Upper lobe of right lung (tissue), 1 donor: ENCODE measurements at regions not wholly inside any gene's neighbourhood (a gene's known extent, or its start where the extent isn't known, plus 50 kb on each side); places are given as distances from the start of the nearest gene placed in this dataset.

Experiments
- ATAC-seq: fragments of 200-7000 bp; cut with Tn5 transposase; one replicate; pipeline ENCODE4 v1.9.1; 2020; ENCODE audit warnings: mild to moderate bottlenecking, moderate library complexity
- DNase-seq: peaks from one replicate; pipeline ENCODE4 v3.0.0-alpha.2; 2020
- H3K27ac ChIP-seq: fragments of 200-600 bp; one replicate; pipeline ENCODE4 v1.8.0; 2022
- H3K27me3 ChIP-seq: fragments of 200-600 bp; one replicate; pipeline ENCODE4 v1.8.0; 2022; ENCODE audit warnings: mild to moderate bottlenecking
- H3K36me3 ChIP-seq: fragments of 200-600 bp; one replicate; pipeline ENCODE4 v1.8.0; 2022
- H3K4me1 ChIP-seq: fragments of 200-600 bp; one replicate; pipeline ENCODE4 v1.8.0; 2022
- H3K4me3 ChIP-seq: fragments of 200-600 bp; one replicate; pipeline ENCODE4 v1.8.0; 2022; ENCODE audit warnings: mild to moderate bottlenecking
- H3K9me3 ChIP-seq: fragments of 200-600 bp; one replicate; pipeline ENCODE4 v1.8.0; 2022
- intact Hi-C: fragments of 100-400 bp; cut with DNase I; formaldehyde crosslinking; loops from one replicate; pipeline ENCODE4 v1.11.0; 2022
- TF ChIP-seq, protein P1 (sequence below): fragments of 200-600 bp; IDR thresholded peaks from one replicate; pipeline ENCODE4 v1.8.0; 2022; ENCODE audit warnings: antibody characterized with exemption
- donor health status: DM: no; HTN: yes; CAD: no; lungs with severe emphysema.

DNA sequence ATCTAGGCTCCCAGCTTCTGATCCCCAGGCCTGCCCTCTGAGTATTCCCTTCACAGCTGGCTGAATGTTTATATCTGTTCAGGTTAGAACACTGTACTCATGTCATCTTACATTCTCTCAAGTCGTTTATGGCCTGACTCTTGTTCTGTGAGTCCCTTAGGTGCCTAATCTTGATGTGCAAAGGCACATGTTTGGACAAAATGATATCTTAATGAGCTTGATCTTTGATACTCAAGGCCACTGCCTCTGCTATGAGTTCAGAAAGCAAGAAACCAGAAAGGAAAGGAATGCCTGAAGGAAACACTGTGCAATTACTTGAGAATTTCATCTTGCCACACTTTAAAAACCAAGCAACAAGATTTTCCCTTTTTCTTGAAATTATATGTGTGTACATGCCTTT lies 391.8 kb upstream of the ZNF608 start:
- no peak overlapping the region for H3K27ac ChIP-seq
- no peaks in the 10 kb centered on the region for H3K36me3 ChIP-seq
- no peaks in the 10 kb centered on the region for H3K27me3 ChIP-seq
- TF ChIP-seq, protein P1, sequence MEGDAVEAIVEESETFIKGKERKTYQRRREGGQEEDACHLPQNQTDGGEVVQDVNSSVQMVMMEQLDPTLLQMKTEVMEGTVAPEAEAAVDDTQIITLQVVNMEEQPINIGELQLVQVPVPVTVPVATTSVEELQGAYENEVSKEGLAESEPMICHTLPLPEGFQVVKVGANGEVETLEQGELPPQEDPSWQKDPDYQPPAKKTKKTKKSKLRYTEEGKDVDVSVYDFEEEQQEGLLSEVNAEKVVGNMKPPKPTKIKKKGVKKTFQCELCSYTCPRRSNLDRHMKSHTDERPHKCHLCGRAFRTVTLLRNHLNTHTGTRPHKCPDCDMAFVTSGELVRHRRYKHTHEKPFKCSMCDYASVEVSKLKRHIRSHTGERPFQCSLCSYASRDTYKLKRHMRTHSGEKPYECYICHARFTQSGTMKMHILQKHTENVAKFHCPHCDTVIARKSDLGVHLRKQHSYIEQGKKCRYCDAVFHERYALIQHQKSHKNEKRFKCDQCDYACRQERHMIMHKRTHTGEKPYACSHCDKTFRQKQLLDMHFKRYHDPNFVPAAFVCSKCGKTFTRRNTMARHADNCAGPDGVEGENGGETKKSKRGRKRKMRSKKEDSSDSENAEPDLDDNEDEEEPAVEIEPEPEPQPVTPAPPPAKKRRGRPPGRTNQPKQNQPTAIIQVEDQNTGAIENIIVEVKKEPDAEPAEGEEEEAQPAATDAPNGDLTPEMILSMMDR, result no peak
- DNase-seq (no peak), ATAC-seq (no peak)
- H3K4me1 ChIP-seq, result no peaks in the 10 kb centered on the region
- intact Hi-C loops, result no loop called here
- no peaks in the 10 kb centered on the region for H3K9me3 ChIP-seq
- H3K4me3 ChIP-seq, result no peak overlapping the region

DNA sequence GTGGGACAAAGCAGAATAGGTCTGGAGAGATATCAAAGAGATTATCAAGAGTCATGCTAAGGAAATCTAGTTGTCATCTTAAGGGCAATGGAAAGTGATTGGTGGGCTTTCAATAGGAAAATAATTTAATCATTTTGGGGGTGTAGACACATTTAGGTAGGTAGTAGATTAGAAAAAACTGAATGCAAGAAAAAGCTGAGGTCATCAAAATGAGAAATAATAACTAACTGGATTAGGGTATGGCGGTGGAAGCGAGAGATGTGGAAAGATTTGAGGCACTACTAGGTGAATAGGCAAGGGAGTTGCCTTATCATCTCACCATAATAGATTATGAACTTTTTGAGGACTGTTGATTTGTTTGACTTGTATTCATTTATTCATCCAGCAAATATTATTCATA lies 393.2 kb upstream of the ZNF608 start:
- H3K4me3 ChIP-seq, result no peak overlapping the region
- H3K27me3 ChIP-seq, result no peaks in the 10 kb centered on the region
- TF ChIP-seq, protein P1, result no peak
- H3K27ac ChIP-seq, result no peak overlapping the region
- H3K9me3 ChIP-seq, result no peaks in the 10 kb centered on the region
- no peaks in the 10 kb centered on the region for H3K36me3 ChIP-seq
- ATAC-seq (no peak), DNase-seq (no peak)
- intact Hi-C loops, result no loop called here
- no peaks in the 10 kb centered on the region for H3K4me1 ChIP-seq

DNA sequence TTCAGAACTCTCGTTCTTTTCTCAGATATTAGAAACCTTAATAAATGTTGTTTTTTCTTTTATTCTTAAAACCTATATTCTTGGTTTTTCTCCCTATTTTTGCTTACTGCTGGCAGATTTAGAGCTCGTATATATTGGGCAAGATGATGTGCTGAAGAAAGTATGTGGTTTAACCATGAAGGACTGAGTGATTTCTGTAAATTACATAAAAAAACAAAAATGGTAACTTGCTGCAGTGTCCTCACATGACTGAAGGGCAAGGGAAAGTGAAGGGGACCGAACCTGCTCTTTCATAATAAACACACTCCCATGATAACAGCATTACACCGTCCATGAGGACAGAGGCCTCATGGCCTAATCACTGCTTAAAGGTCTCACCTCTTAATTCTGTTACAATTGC lies 393.8 kb upstream of the ZNF608 start:
- no peak overlapping the region for H3K4me3 ChIP-seq
- no peak overlapping the region for H3K27ac ChIP-seq
- no peak for DNase-seq
- ATAC-seq, result no peak
- intact Hi-C loops, result no loop called here
- no peaks in the 10 kb centered on the region for H3K4me1 ChIP-seq
- no peaks in the 10 kb centered on the region for H3K27me3 ChIP-seq
- no peaks in the 10 kb centered on the region for H3K9me3 ChIP-seq
- TF ChIP-seq, protein P1, result no peak
- no peaks in the 10 kb centered on the region for H3K36me3 ChIP-seq

DNA sequence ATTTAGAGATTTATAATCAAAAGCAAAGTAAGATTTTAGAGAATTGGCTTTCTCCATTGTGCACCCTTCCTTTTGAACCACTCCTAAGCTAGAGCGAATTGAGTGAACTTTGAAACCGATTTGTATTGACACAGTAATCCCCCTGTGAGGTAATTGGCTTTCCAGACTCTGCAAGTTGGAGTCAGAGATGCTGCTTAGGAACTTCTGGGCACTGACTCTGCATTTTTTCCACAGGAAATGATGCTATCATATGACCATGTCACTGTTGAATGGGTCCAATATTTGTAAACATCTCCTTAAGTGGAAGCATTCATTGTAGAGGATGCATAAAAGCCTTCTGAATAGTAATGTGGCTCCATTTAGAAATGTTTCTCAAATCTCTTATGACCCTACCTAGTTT lies 394.4 kb upstream of the ZNF608 start:
- ATAC-seq (no peak), DNase-seq (no peak)
- TF ChIP-seq, protein P1, result no peak
- intact Hi-C loops, result no loop called here
- Histone ChIP-seq H3K27ac (no peak overlapping the region), H3K27me3 (no peaks in the 10 kb centered on the region), H3K4me1 (no peaks in the 10 kb centered on the region), H3K9me3 (no peaks in the 10 kb centered on the region), H3K4me3 (no peak overlapping the region), H3K36me3 (no peaks in the 10 kb centered on the region)

DNA sequence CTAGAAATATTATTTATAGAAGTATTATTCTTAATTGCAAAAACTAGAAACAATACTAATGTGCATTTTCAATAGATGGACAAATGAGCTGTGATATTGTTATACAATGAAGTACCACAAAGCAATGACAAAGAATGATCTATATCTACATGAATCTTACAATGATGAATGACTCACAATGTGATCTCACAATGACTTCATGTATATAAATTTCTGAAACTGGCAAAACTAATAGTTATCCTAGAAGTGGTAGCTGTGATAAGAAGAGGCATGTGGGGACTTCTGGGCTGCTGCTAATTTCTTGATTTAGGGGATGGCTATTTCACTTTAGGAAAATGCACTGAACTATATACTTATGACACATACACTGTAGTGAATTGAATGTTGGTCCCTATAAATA lies 396.0 kb upstream of the ZNF608 start:
- Histone ChIP-seq H3K27ac (no peak overlapping the region), H3K36me3 (no peaks in the 10 kb centered on the region), H3K4me1 (no peaks in the 10 kb centered on the region), H3K27me3 (no peaks in the 10 kb centered on the region), H3K4me3 (no peak overlapping the region), H3K9me3 (no peaks in the 10 kb centered on the region)
- no peak for ATAC-seq
- TF ChIP-seq, protein P1, result no peak
- DNase-seq, result no peak
- intact Hi-C loops, result no loop called here

DNA sequence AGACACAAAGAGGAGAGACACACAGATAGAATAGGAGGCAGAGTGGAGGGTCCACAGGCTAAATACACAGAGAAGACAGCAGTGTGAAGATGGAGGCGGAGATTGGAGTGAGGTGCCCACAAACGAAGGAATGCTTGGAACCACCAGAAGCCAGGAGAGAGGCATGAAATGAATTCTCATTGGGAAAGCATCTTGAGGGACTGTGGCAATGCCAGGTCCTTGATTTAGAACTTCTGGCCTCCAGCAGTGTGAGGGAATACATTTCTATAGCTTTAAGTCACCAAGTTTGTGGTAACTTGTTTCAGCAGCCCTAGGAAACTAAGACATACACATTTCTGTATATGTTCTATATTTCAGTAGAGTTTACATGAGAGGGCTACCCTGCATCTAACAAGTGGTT lies 396.6 kb upstream of the ZNF608 start:
- H3K27me3 ChIP-seq, result no peaks in the 10 kb centered on the region
- ATAC-seq, result no peak
- no peak overlapping the region for H3K27ac ChIP-seq
- intact Hi-C loops, result no loop called here
- no peak for DNase-seq
- H3K36me3 ChIP-seq, result no peaks in the 10 kb centered on the region
- no peaks in the 10 kb centered on the region for H3K4me1 ChIP-seq
- TF ChIP-seq, protein P1, result no peak
- H3K9me3 ChIP-seq, result no peaks in the 10 kb centered on the region
- H3K4me3 ChIP-seq, result no peak overlapping the region
